ENCODE measurements at regions not wholly inside any gene's neighbourhood (a gene's known extent, or its start where the extent isn't known, plus 50 kb on each side); places are given as distances from the start of the nearest gene placed in this dataset.
"Not testable (repeated sequence)": the region's sequence is repeated elsewhere in the genome, so short reads cannot be mapped to it uniquely, and the experiment has no call there.

- no peak for DNase-seq (ENCODE audit: low spot score)
Observed at GRCh38 chr7:22066522-22066921, 120.8 kb upstream of the CDCA7L start.

GRCh38 chr7:22064816-22065215, 119.1 kb upstream of the CDCA7L start:
- DNase-seq (ENCODE audit: low spot score) = no peak

GRCh38 chr7:22061775-22062174, 116.1 kb upstream of the CDCA7L start:
- no peak for DNase-seq (ENCODE audit: low spot score)

- DNase-seq (ENCODE audit: low spot score) = no peak
Observed at GRCh38 chr7:22060863-22061262, 115.2 kb upstream of the CDCA7L start.

GRCh38 chr7:22060197-22060596, 114.5 kb upstream of the CDCA7L start:
- no peak for DNase-seq (ENCODE audit: low spot score)

- DNase-seq (ENCODE audit: low spot score) = no peak
Observed at GRCh38 chr7:22055226-22055625, 109.5 kb upstream of the CDCA7L start.

- no peak for DNase-seq (ENCODE audit: low spot score)
Observed at GRCh38 chr7:22052674-22053365, 107.1 kb upstream of the CDCA7L start.

- DNase-seq (ENCODE audit: low spot score) = no peak
Observed at GRCh38 chr7:22051886-22052673, 106.4 kb upstream of the CDCA7L start.

- DNase-seq (ENCODE audit: low spot score) = no peak
Observed at GRCh38 chr7:22049766-22050500, 104.2 kb upstream of the CDCA7L start.

- no peak for DNase-seq (ENCODE audit: low spot score)
Observed at GRCh38 chr7:22043367-22043766, 97.7 kb upstream of the CDCA7L start.

- no peak for DNase-seq (ENCODE audit: low spot score)
Observed at GRCh38 chr7:22040923-22041595, 95.4 kb upstream of the CDCA7L start.

- DNase-seq (ENCODE audit: low spot score) = no peak
Observed at GRCh38 chr7:22039670-22040069, 94.0 kb upstream of the CDCA7L start.

GRCh38 chr7:22032356-22032755, 86.7 kb upstream of the CDCA7L start:
- DNase-seq (ENCODE audit: low spot score) = not testable (repeated sequence)

- not testable (repeated sequence) for DNase-seq (ENCODE audit: low spot score)
Observed at GRCh38 chr7:22028656-22029055, 83.0 kb upstream of the CDCA7L start.

- DNase-seq (ENCODE audit: low spot score) = no peak
Observed at GRCh38 chr7:22027475-22027874, 81.8 kb upstream of the CDCA7L start.

- no peak for DNase-seq (ENCODE audit: low spot score)
Observed at GRCh38 chr7:22025983-22026382, 80.3 kb upstream of the CDCA7L start.

- DNase-seq (ENCODE audit: low spot score) = no peak
Observed at GRCh38 chr7:22025075-22025474, 79.4 kb upstream of the CDCA7L start.

- DNase-seq (ENCODE audit: low spot score) = no peak
Observed at GRCh38 chr7:22019931-22020330, 74.2 kb upstream of the CDCA7L start.

GRCh38 chr7:22016507-22016906, 70.8 kb upstream of the CDCA7L start:
- no peak for DNase-seq (ENCODE audit: low spot score)

GRCh38 chr7:22013711-22014110, 68.0 kb upstream of the CDCA7L start:
- no peak for DNase-seq (ENCODE audit: low spot score)

- DNase-seq (ENCODE audit: low spot score) = no peak
Observed at GRCh38 chr7:22008683-22009082, 63.0 kb upstream of the CDCA7L start.

- DNase-seq (ENCODE audit: low spot score) = no peak
Observed at GRCh38 chr7:22008087-22008486, 62.4 kb upstream of the CDCA7L start.

Measured in HT-29 (cell line).